OCI-LY1 (cell line): ENCODE measurements at regions not wholly inside any gene's neighbourhood (a gene's known extent, or its start where the extent isn't known, plus 50 kb on each side); places are given as distances from the start of the nearest gene placed in this dataset.

ENCODE experiments used
- H2AFZ ChIP-seq: fragments of 200-600 bp; sonication (generic), shearing (Covaris generic); 2 replicates; pipeline ENCODE4 v1.6.0; 2014; ENCODE audit warnings: antibody characterized with exemption, mild to moderate bottlenecking, low read length
- H3F3A ChIP-seq: fragments of 200-600 bp; sonication (generic), shearing (Covaris generic); 2 replicates; pipeline ENCODE4 v1.6.0; 2014; ENCODE audit warnings: mild to moderate bottlenecking, antibody characterized with exemption, low read length, moderate library complexity; ENCODE audit not compliant: insufficient read depth
- H3K27ac ChIP-seq: fragments of 200-600 bp; sonication (generic); 2 replicates; pipeline ENCODE4 v1.5.1; 2014; ENCODE audit warnings: low read length, mixed run types, mild to moderate bottlenecking, low read depth; ENCODE audit not compliant: poor library complexity, severe bottlenecking
- H3K27me3 ChIP-seq: fragments of 200-600 bp; sonication (generic); 2 replicates; pipeline ENCODE4 v1.6.0; 2014; ENCODE audit warnings: antibody characterized with exemption, mild to moderate bottlenecking, low read length, moderate library complexity; ENCODE audit not compliant: insufficient read depth
- H3K36me3 ChIP-seq: fragments of 200-600 bp; sonication (generic); 2 replicates; pipeline ENCODE4 v1.6.1; 2014; ENCODE audit warnings: mild to moderate bottlenecking, antibody characterized with exemption, low read length, moderate library complexity, mixed read lengths; ENCODE audit not compliant: insufficient read depth
- H3K4me1 ChIP-seq: fragments of 200-600 bp; sonication (generic); 2 replicates; pipeline ENCODE4 v1.5.1; 2014; ENCODE audit warnings: mild to moderate bottlenecking, low read length, moderate library complexity; ENCODE audit not compliant: insufficient read depth, severe bottlenecking
- H3K4me2 ChIP-seq: fragments of 200-600 bp; sonication (generic), shearing (Covaris generic); 2 replicates; pipeline ENCODE4 v1.6.1; 2014; ENCODE audit warnings: low read length
- H3K4me3 ChIP-seq: fragments of 200-600 bp; sonication (generic); 2 replicates; pipeline ENCODE4 v1.5.1; 2014; ENCODE audit warnings: low read length, low read depth, mild to moderate bottlenecking, mixed read lengths; ENCODE audit not compliant: poor library complexity, severe bottlenecking
- H3K79me2 ChIP-seq: fragments of 200-600 bp; shearing (Covaris generic); 2 replicates; pipeline ENCODE4 v1.6.1; 2016; ENCODE audit warnings: mixed run types, low read length, mixed read lengths; ENCODE audit not compliant: insufficient read depth
- H3K9ac ChIP-seq: fragments of 200-600 bp; sonication (generic), shearing (Covaris generic); 2 replicates; pipeline ENCODE4 v1.6.1; 2014; ENCODE audit warnings: mild to moderate bottlenecking, low read length, mixed read lengths
- H3K9me2 ChIP-seq: fragments of 200-600 bp; sonication (generic), shearing (Covaris generic); 2 replicates; pipeline ENCODE4 v1.6.1; 2014; ENCODE audit warnings: low read depth, mild to moderate bottlenecking, low read length, mixed read lengths
- H3K9me3 ChIP-seq: fragments of 200-600 bp; shearing (Covaris generic); 2 replicates; pipeline ENCODE4 v1.6.1; 2014; ENCODE audit warnings: low read length, mixed read lengths
- H4K20me1 ChIP-seq: fragments of 200-600 bp; sonication (generic), shearing (Covaris generic); 2 replicates; pipeline ENCODE4 v1.6.0; 2016; ENCODE audit warnings: mild to moderate bottlenecking, low read length; ENCODE audit not compliant: insufficient read depth
- EZH2 ChIP-seq: fragments of 200-600 bp; sonication (generic), shearing (Covaris generic); IDR thresholded peaks from 2 replicates; pipeline ENCODE4 v1.8.0; 2017; ENCODE audit warnings: borderline replicate concordance, mixed run types, mild to moderate bottlenecking, antibody characterized with exemption, low read length, moderate library complexity, mixed read lengths
- TF ChIP-seq, protein P1 (sequence below): fragments of 200-600 bp; sonication (generic), shearing (Covaris generic); IDR thresholded peaks from 2 replicates; pipeline ENCODE4 v1.5.1; 2017; ENCODE audit warnings: mild to moderate bottlenecking, antibody characterized with exemption, low read length, moderate library complexity, mixed read lengths

DNA sequence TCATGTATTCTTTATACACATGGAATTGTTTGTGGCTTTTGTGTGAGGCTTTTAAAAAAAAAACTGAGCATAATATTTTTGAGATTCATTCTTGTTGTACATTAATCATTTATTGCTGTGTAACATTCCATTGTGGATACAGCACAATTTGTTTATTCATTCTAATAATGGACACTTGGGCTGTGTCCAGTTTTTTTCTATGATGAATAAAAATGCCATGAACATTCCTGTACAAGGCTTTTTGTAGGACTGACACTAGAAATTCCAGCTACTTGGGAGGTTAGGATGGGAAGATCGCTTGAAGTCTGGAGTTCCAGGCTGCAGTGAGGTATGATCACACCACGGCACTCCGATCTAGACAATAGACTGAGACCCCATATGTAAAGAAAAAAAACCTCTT lies 254.3 kb upstream of the CACNA2D1 start:
- no peak overlapping the region for H3K4me3 ChIP-seq
- no peak overlapping the region for H3K9ac ChIP-seq
- no peaks in the 10 kb centered on the region for H3K36me3 ChIP-seq
- TF ChIP-seq, protein P1, sequence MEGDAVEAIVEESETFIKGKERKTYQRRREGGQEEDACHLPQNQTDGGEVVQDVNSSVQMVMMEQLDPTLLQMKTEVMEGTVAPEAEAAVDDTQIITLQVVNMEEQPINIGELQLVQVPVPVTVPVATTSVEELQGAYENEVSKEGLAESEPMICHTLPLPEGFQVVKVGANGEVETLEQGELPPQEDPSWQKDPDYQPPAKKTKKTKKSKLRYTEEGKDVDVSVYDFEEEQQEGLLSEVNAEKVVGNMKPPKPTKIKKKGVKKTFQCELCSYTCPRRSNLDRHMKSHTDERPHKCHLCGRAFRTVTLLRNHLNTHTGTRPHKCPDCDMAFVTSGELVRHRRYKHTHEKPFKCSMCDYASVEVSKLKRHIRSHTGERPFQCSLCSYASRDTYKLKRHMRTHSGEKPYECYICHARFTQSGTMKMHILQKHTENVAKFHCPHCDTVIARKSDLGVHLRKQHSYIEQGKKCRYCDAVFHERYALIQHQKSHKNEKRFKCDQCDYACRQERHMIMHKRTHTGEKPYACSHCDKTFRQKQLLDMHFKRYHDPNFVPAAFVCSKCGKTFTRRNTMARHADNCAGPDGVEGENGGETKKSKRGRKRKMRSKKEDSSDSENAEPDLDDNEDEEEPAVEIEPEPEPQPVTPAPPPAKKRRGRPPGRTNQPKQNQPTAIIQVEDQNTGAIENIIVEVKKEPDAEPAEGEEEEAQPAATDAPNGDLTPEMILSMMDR = no peak
- TF ChIP-seq EZH2 = no peak
- H3K9me2 ChIP-seq = no peaks in the 10 kb centered on the region
- H3K4me2 ChIP-seq = no peak overlapping the region
- H3K9me3 ChIP-seq = no peaks in the 10 kb centered on the region
- H4K20me1 ChIP-seq = no peaks in the 10 kb centered on the region
- H3K4me1 ChIP-seq = no peaks in the 10 kb centered on the region
- H3K27me3 ChIP-seq = no peaks in the 10 kb centered on the region
- no peak overlapping the region for H2AFZ ChIP-seq
- H3F3A ChIP-seq = no peaks in the 10 kb centered on the region
- H3K27ac ChIP-seq = no peak overlapping the region
- H3K79me2 ChIP-seq = no peaks in the 10 kb centered on the region

DNA sequence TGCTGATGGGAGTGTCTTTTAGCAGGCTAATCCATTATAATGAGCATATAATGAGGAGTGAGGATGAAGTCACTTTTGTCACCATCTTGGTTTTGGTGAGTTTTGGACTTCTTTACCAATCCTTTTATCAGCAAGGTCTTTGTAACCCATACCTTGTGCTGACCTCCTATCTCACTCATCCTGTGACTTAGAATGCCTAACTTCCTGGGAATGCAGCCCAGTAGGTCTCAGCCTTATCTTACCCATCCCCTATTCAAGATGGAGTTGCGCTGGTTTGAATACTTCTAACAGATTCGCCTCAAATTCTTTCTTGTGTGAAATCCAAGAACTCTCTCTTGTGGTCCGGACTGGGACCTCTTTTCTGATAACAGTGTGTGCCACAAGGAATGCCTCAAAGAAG lies 253.1 kb upstream of the CACNA2D1 start:
- no peaks in the 10 kb centered on the region for H3K36me3 ChIP-seq
- H3K9ac ChIP-seq = no peak overlapping the region
- no peaks in the 10 kb centered on the region for H3F3A ChIP-seq
- H3K27me3 ChIP-seq = no peaks in the 10 kb centered on the region
- no peak overlapping the region for H2AFZ ChIP-seq
- H3K9me3 ChIP-seq = no peaks in the 10 kb centered on the region
- no peak overlapping the region for H3K4me3 ChIP-seq
- H3K27ac ChIP-seq = no peak overlapping the region
- H4K20me1 ChIP-seq = no peaks in the 10 kb centered on the region
- no peaks in the 10 kb centered on the region for H3K79me2 ChIP-seq
- H3K9me2 ChIP-seq = no peaks in the 10 kb centered on the region
- no peak overlapping the region for H3K4me2 ChIP-seq
- no peaks in the 10 kb centered on the region for H3K4me1 ChIP-seq
- TF ChIP-seq, protein P1 = no peak
- TF ChIP-seq EZH2 = no peak

DNA sequence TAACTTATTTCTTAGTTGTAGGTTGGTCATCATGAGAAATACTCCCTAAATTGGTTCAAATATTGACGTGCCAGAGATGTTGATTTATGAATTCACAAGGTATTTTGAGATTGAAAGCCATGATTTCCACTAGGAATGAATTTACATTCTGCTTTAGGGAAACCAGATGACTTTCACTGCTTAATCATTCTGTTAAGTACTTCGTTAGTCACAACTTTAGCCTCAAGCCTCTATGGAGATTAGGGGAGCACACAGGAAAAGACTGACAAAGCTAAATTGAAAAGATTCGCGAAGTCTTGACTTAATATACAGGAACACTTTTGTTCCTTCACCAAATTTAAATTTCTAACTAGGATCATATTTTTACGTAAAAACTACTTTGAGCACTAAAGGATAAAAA lies 250.4 kb upstream of the CACNA2D1 start:
- Histone ChIP-seq H3K36me3 (no peaks in the 10 kb centered on the region), H3F3A (no peaks in the 10 kb centered on the region), H3K9me3 (no peaks in the 10 kb centered on the region), H3K9me2 (no peaks in the 10 kb centered on the region), H3K9ac (no peak overlapping the region), H3K4me1 (no peaks in the 10 kb centered on the region), H4K20me1 (no peaks in the 10 kb centered on the region), H3K27me3 (no peaks in the 10 kb centered on the region), H3K4me2 (no peak overlapping the region), H3K79me2 (no peaks in the 10 kb centered on the region), H3K4me3 (no peak overlapping the region), H3K27ac (no peak overlapping the region), H2AFZ (no peak overlapping the region)
- TF ChIP-seq EZH2 = no peak

DNA sequence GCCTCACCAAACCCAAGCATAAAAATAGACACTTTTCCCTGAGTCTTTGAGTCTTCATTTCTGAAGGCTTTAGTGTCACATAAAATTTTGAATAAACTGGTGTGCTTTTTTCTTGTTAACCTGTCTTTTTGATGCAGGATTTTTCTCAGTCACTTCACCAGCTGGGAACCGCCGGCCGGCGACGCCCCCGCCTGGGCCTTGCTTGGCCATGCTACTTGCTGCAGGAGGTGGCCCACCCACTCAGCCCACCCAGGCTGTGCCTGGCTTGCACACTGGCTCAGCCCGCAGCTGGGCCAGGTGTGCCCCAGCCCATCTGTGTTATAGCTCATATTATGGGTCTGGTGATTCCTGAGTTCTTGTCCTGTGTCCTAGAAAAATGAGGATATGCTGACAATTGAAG lies 247.4 kb upstream of the CACNA2D1 start:
- Histone ChIP-seq H2AFZ (no peak overlapping the region), H4K20me1 (no peaks in the 10 kb centered on the region), H3K36me3 (no peaks in the 10 kb centered on the region), H3K4me2 (no peak overlapping the region), H3K79me2 (no peaks in the 10 kb centered on the region), H3F3A (no peaks in the 10 kb centered on the region), H3K4me1 (no peaks in the 10 kb centered on the region), H3K9me2 (no peaks in the 10 kb centered on the region), H3K27me3 (no peaks in the 10 kb centered on the region), H3K4me3 (no peak overlapping the region), H3K27ac (no peak overlapping the region), H3K9me3 (no peaks in the 10 kb centered on the region), H3K9ac (no peak overlapping the region)
- no peak for TF ChIP-seq EZH2
- TF ChIP-seq, protein P1 = no peak
